ENCODE measurements at regions not wholly inside any gene's neighbourhood (a gene's known extent, or its start where the extent isn't known, plus 50 kb on each side); places are given as distances from the start of the nearest gene placed in this dataset.

GRCh38 chrX:124240422-124240821, 92.0 kb upstream of the TEX13D start:
- TF ChIP-seq ZNF114 (tag by site-specific recombination; IDR thresholded peaks at IDR 0.05) (no peak), ZNF768 (tag by site-specific recombination; IDR thresholded peaks at IDR 0.05) (no peak), PRDM10 (tag by site-specific recombination; IDR thresholded peaks at IDR 0.05) (no peak), TCF7L2 (IDR thresholded peaks at IDR 0.05; ENCODE audit: borderline replicate concordance, low read depth, low read length) (no peak), ZFP37 (tag by site-specific recombination; IDR thresholded peaks at IDR 0.05) (no peak), CTCF (tag by site-specific recombination; IDR thresholded peaks at IDR 0.05) (no peak), ZNF776 (tag by site-specific recombination; IDR thresholded peaks at IDR 0.05; ENCODE audit: borderline replicate concordance) (no peak), SP3 (tag by site-specific recombination; IDR thresholded peaks at IDR 0.05) (no peak), ZSCAN18 (tag by site-specific recombination; IDR thresholded peaks at IDR 0.05) (no peak), ZNF433 (tag by site-specific recombination; IDR thresholded peaks at IDR 0.05; ENCODE audit: low read depth) (no peak), ZNF426 (tag by site-specific recombination; IDR thresholded peaks at IDR 0.05) (no peak), ZNF138 (tag by site-specific recombination; IDR thresholded peaks at IDR 0.05; ENCODE audit: borderline replicate concordance) (no peak), RBAK (tag by site-specific recombination; IDR thresholded peaks at IDR 0.05) (no peak)

All from HEK293 (cell line).